AG09319 (cell line): ENCODE measurements at regions not wholly inside any gene's neighbourhood (a gene's known extent, or its start where the extent isn't known, plus 50 kb on each side); places are given as distances from the start of the nearest gene placed in this dataset.

ENCODE experiments used
- DNase-seq: peaks from one replicate; pipeline ENCODE4 v3.0.0-alpha.2; 2010; ENCODE audit warnings: low read depth; ENCODE audit errors: extremely low read depth
- CTCF ChIP-seq: IDR thresholded peaks from 2 replicates; pipeline ENCODE4 v1.5.1; 2011; ENCODE audit warnings: low read depth, mild to moderate bottlenecking, inconsistent platforms, low read length, moderate library complexity

- TF ChIP-seq CTCF: no peak
- DNase-seq: no peak
These were observed 67.5 kb upstream of the TES start for GRCh38 chr7:116142850-116143249.

GRCh38 chr7:116145245-116145852, 65.0 kb upstream of the TES start:
- TF ChIP-seq CTCF: no peak
- no peak for DNase-seq

- TF ChIP-seq CTCF: no peak
- no peak for DNase-seq
These were observed 62.2 kb upstream of the TES start for GRCh38 chr7:116148108-116148507.

GRCh38 chr7:116148626-116149025, 61.7 kb upstream of the TES start:
- no peak for TF ChIP-seq CTCF

GRCh38 chr7:116150588-116150987, 59.8 kb upstream of the TES start:
- no peak for TF ChIP-seq CTCF

More at GRCh38 chr7:116148626-116149025, 61.7 kb upstream of the TES start:
- DNase-seq: no peak

GRCh38 chr7:116152276-116152675, 58.1 kb upstream of the TES start:
- no peak for DNase-seq
- TF ChIP-seq CTCF: no peak

More at GRCh38 chr7:116150588-116150987, 59.8 kb upstream of the TES start:
- no peak for DNase-seq

GRCh38 chr7:116153050-116153449, 57.3 kb upstream of the TES start:
- no peak for TF ChIP-seq CTCF
- no peak for DNase-seq
